ENCODE measurements at regions not wholly inside any gene's neighbourhood (a gene's known extent, or its start where the extent isn't known, plus 50 kb on each side); places are given as distances from the start of the nearest gene placed in this dataset.
"Not testable (repeated sequence)": the region's sequence is repeated elsewhere in the genome, so short reads cannot be mapped to it uniquely, and the experiment has no call there.

DNA sequence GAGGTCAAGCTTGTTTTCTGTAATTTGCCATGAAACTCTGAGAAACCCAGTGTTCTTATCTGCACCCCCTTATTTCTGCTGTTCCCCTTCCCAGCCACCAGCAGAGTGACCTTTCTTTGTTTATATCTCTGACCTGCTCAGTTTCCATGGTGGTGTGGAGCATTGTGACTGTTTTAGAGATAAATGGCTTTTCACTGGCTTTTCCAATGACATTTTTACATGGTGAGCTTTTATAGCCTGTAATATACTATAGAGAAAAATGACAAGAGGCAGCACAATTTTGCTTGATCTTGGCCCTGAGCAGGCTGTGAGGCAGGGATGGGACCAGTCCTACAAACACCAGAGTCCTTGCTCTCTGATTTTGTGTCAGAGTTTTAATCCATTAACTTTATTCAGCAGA is 233.9 kb downstream of the FAT3 start:
- in situ Hi-C loops (cut with MboI; ENCODE audit: low sequenced_read_pairs, unreplicated experiment): no loop called here
- no peak for DNase-seq (ENCODE audit: low spot score)
- TF ChIP-seq, protein P1, sequence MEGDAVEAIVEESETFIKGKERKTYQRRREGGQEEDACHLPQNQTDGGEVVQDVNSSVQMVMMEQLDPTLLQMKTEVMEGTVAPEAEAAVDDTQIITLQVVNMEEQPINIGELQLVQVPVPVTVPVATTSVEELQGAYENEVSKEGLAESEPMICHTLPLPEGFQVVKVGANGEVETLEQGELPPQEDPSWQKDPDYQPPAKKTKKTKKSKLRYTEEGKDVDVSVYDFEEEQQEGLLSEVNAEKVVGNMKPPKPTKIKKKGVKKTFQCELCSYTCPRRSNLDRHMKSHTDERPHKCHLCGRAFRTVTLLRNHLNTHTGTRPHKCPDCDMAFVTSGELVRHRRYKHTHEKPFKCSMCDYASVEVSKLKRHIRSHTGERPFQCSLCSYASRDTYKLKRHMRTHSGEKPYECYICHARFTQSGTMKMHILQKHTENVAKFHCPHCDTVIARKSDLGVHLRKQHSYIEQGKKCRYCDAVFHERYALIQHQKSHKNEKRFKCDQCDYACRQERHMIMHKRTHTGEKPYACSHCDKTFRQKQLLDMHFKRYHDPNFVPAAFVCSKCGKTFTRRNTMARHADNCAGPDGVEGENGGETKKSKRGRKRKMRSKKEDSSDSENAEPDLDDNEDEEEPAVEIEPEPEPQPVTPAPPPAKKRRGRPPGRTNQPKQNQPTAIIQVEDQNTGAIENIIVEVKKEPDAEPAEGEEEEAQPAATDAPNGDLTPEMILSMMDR (IDR thresholded peaks at IDR 0.05; ENCODE audit: borderline replicate concordance, control extremely low read depth, extremely low read depth, insufficient read depth, missing control alignments): no peak

DNA sequence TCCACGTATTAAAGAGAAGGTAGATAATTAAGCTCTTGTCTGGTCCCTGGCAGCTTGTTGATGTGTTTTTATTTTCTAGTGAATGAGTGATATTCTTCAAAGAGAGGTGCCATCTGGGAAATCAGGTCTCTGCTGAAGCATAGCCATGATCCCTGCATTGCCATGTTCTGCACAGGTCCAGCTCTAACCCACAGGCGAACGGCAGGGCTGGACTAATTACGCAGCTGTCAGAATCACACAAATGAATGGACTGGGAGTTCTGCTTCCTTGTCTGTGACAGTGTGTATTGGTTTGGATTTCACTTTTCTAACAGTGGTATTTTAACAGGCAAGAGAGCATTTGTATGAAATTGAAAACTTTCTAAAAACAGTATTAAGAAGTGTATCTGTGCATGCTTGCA is 235.6 kb downstream of the FAT3 start:
- TF ChIP-seq, protein P1 (IDR thresholded peaks at IDR 0.05; ENCODE audit: borderline replicate concordance, control extremely low read depth, extremely low read depth, insufficient read depth, missing control alignments): no peak
- in situ Hi-C loops (cut with MboI; ENCODE audit: low sequenced_read_pairs, unreplicated experiment): no loop called here
- no peak for DNase-seq (ENCODE audit: low spot score)

DNA sequence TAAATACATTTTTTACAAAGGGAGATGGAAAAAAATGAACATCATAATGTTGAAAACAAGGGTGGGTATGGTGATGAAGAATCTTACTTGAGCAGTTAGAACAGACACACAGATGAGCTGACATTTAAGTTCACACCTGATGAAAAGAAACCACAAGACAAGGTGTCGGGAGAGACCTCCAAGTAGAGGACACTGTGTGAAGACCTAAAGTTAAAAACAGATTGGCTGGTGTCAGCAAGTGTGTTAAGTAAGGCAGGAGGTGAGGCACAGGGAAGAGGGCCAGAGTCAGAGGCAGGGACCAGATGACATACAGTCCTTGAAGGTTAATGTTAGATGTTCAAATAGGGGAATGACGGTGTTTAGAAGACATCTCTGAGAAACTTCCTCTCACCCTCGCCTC is 236.8 kb downstream of the FAT3 start:
- TF ChIP-seq, protein P1 (IDR thresholded peaks at IDR 0.05; ENCODE audit: borderline replicate concordance, control extremely low read depth, extremely low read depth, insufficient read depth, missing control alignments): no peak
- DNase-seq (ENCODE audit: low spot score): no peak
- in situ Hi-C loops (cut with MboI; ENCODE audit: low sequenced_read_pairs, unreplicated experiment): no loop called here

DNA sequence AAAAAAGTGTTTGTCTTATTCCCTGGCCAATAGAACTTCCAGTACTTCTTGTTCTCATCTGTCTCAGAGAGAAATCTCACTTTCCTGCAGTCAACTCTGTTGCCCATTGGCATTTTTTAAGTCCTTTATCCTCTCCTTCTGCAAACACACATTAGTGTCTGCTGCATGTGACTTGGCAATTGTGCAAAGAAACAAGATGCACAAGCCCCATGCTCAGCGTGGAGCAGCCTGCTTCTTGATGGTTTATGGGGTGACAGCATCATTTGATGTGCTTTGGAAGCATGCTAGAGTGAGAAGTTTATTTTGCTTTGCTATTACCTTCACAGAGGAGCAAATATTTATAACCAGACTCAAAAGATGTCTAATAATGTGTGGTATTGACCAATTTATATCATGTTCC is 238.2 kb downstream of the FAT3 start:
- in situ Hi-C loops (cut with MboI; ENCODE audit: low sequenced_read_pairs, unreplicated experiment): no loop called here
- TF ChIP-seq, protein P1 (IDR thresholded peaks at IDR 0.05; ENCODE audit: borderline replicate concordance, control extremely low read depth, extremely low read depth, insufficient read depth, missing control alignments): no peak
- DNase-seq (ENCODE audit: low spot score): no peak

DNA sequence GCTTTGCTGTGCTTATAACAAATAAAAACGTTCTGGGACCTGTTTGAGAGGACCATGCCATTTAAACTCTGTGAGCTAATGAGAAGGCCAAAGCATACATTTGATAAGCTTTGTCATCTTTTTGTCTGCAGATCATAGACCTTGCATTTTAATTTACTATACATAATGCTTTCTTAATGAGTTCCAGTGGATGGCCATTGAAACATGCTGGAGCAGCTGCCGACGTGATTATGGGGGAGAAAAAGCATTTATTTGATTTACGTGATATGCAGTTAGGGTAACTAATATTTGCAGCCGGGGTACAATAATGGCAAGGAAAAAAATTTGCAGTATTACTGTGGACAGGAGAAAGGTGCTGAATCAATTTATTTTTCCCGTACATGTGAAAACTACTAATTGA is 240.2 kb downstream of the FAT3 start:
- in situ Hi-C loops (cut with MboI; ENCODE audit: low sequenced_read_pairs, unreplicated experiment): no loop called here
- TF ChIP-seq, protein P1 (IDR thresholded peaks at IDR 0.05; ENCODE audit: borderline replicate concordance, control extremely low read depth, extremely low read depth, insufficient read depth, missing control alignments): no peak
- DNase-seq (ENCODE audit: low spot score): no peak

DNA sequence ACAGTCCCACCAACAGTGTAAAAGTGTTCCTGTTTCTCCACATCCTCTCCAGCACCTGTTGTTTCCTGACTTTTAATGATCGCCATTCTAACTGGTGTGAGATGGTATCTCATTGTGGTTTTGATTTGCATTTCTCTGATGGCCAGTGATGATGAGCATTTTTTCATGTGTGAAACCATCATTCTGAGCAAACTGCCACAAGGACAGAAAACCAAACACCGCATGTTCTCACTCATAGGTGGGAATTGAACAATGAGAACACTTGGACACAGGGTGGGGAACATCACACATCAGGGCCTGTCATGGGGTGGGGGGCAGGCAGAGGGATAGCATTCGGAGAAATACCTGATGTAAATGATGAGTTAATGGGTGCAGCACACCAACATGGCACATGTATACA is 240.8 kb downstream of the FAT3 start:
- in situ Hi-C loops (cut with MboI; ENCODE audit: low sequenced_read_pairs, unreplicated experiment); DNase-seq (ENCODE audit: low spot score): not testable (repeated sequence)

DNA sequence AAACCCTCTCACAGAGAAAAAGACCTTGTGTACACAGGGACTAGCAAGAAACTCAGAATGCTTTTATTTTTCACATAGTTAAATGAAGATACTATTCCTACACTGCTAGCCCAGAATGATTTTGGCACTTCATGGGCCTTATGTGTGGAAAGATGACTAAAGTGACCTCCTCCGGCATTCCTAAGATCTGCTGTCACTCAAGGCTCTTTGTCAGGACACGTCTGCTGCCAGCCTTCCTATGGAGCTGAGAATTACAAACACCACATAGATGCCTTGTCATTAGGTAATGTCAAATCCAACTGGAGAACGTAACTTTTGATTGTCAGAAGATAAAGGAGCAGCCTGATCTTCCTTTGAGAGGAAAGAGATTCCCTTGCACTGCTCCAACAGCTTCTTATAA is 249.1 kb downstream of the FAT3 start:
- no peak for DNase-seq (ENCODE audit: low spot score)
- TF ChIP-seq, protein P1 (IDR thresholded peaks at IDR 0.05; ENCODE audit: borderline replicate concordance, control extremely low read depth, extremely low read depth, insufficient read depth, missing control alignments): no peak
- in situ Hi-C loops (cut with MboI; ENCODE audit: low sequenced_read_pairs, unreplicated experiment): no loop called here
